ENCODE measurements at regions not wholly inside any gene's neighbourhood (a gene's known extent, or its start where the extent isn't known, plus 50 kb on each side); places are given as distances from the start of the nearest gene placed in this dataset.

- H3K4me3 ChIP-seq (ENCODE audit: insufficient read depth, low read length), result no peak overlapping the region
- no peak for TF ChIP-seq CTCF (IDR thresholded peaks at IDR 0.05; ENCODE audit: extremely low read depth, low read depth, low read length)
- no peak for DNase-seq (ENCODE audit: insufficient read length, low spot score, missing footprints)
- no peaks in the 10 kb centered on the region for H3K27me3 ChIP-seq (ENCODE audit: insufficient read depth, low read length)
- no peak overlapping the region for H3K27ac ChIP-seq (ENCODE audit: low read depth, low read length)
- H3K9me3 ChIP-seq (ENCODE audit: low read depth, low read length), result no peaks in the 10 kb centered on the region
- H2AFZ ChIP-seq (ENCODE audit: low read length), result no peak overlapping the region
- H3K4me1 ChIP-seq (ENCODE audit: insufficient read depth, low read length), result no peaks in the 10 kb centered on the region
- no peaks in the 10 kb centered on the region for H3K79me2 ChIP-seq (ENCODE audit: insufficient read depth, low read length)
- no peak overlapping the region for H3K4me2 ChIP-seq (ENCODE audit: insufficient read depth, low read length)
- no peaks in the 10 kb centered on the region for H3K36me3 ChIP-seq (ENCODE audit: insufficient read depth, low read length)
- no peaks in the 10 kb centered on the region for H4K20me1 ChIP-seq (ENCODE audit: insufficient read depth, low read length)
These were observed 198.2 kb downstream of the ADCYAP1 start for GRCh38 chr18:1102848-1103247.

- no peak for TF ChIP-seq CTCF (IDR thresholded peaks at IDR 0.05; ENCODE audit: extremely low read depth, low read depth, low read length)
- Histone ChIP-seq H4K20me1 (ENCODE audit: insufficient read depth, low read length) (no peaks in the 10 kb centered on the region), H3K9me3 (ENCODE audit: low read depth, low read length) (no peaks in the 10 kb centered on the region), H3K4me3 (ENCODE audit: insufficient read depth, low read length) (no peak overlapping the region), H2AFZ (ENCODE audit: low read length) (no peak overlapping the region), H3K27me3 (ENCODE audit: insufficient read depth, low read length) (no peaks in the 10 kb centered on the region), H3K4me1 (ENCODE audit: insufficient read depth, low read length) (no peaks in the 10 kb centered on the region), H3K4me2 (ENCODE audit: insufficient read depth, low read length) (no peak overlapping the region), H3K36me3 (ENCODE audit: insufficient read depth, low read length) (no peaks in the 10 kb centered on the region), H3K27ac (ENCODE audit: low read depth, low read length) (no peak overlapping the region), H3K79me2 (ENCODE audit: insufficient read depth, low read length) (no peaks in the 10 kb centered on the region)
- no peak for DNase-seq (ENCODE audit: insufficient read length, low spot score, missing footprints)
These were observed 198.9 kb downstream of the ADCYAP1 start for GRCh38 chr18:1103537-1103936.

- Histone ChIP-seq H3K4me2 (ENCODE audit: insufficient read depth, low read length) (no peak overlapping the region), H3K9me3 (ENCODE audit: low read depth, low read length) (no peaks in the 10 kb centered on the region)
- DNase-seq (ENCODE audit: insufficient read length, low spot score, missing footprints), result no peak
These were observed 199.7 kb downstream of the ADCYAP1 start for GRCh38 chr18:1104181-1104881.

GRCh38 chr18:1124495-1124894, 219.8 kb downstream of the ADCYAP1 start:
- no peak overlapping the region for H2AFZ ChIP-seq (ENCODE audit: low read length)
- no peaks in the 10 kb centered on the region for H3K9me3 ChIP-seq (ENCODE audit: low read depth, low read length)
- H3K79me2 ChIP-seq (ENCODE audit: insufficient read depth, low read length), result no peaks in the 10 kb centered on the region
- no peaks in the 10 kb centered on the region for H3K27me3 ChIP-seq (ENCODE audit: insufficient read depth, low read length)
- H3K4me3 ChIP-seq (ENCODE audit: insufficient read depth, low read length), result no peak overlapping the region
- no peak for TF ChIP-seq CTCF (IDR thresholded peaks at IDR 0.05; ENCODE audit: extremely low read depth, low read depth, low read length)
- no peak overlapping the region for H3K27ac ChIP-seq (ENCODE audit: low read depth, low read length)
- DNase-seq (ENCODE audit: insufficient read length, low spot score, missing footprints), result no peak
- H3K36me3 ChIP-seq (ENCODE audit: insufficient read depth, low read length), result no peaks in the 10 kb centered on the region
- no peaks in the 10 kb centered on the region for H3K4me1 ChIP-seq (ENCODE audit: insufficient read depth, low read length)
- no peak overlapping the region for H3K4me2 ChIP-seq (ENCODE audit: insufficient read depth, low read length)
- H4K20me1 ChIP-seq (ENCODE audit: insufficient read depth, low read length), result no peaks in the 10 kb centered on the region

More at GRCh38 chr18:1104181-1104881, 199.7 kb downstream of the ADCYAP1 start:
- H4K20me1 ChIP-seq (ENCODE audit: insufficient read depth, low read length), result no peaks in the 10 kb centered on the region
- TF ChIP-seq CTCF (IDR thresholded peaks at IDR 0.05; ENCODE audit: extremely low read depth, low read depth, low read length), result no peak
- no peak overlapping the region for H3K27ac ChIP-seq (ENCODE audit: low read depth, low read length)
- no peaks in the 10 kb centered on the region for H3K36me3 ChIP-seq (ENCODE audit: insufficient read depth, low read length)
- H3K4me1 ChIP-seq (ENCODE audit: insufficient read depth, low read length), result no peaks in the 10 kb centered on the region
- no peak overlapping the region for H3K4me3 ChIP-seq (ENCODE audit: insufficient read depth, low read length)
- no peaks in the 10 kb centered on the region for H3K27me3 ChIP-seq (ENCODE audit: insufficient read depth, low read length)
- H2AFZ ChIP-seq (ENCODE audit: low read length), result no peak overlapping the region
- H3K79me2 ChIP-seq (ENCODE audit: insufficient read depth, low read length), result no peaks in the 10 kb centered on the region

All from osteoblast (primary cell).